H1 (cell line): ENCODE measurements at regions not wholly inside any gene's neighbourhood (a gene's known extent, or its start where the extent isn't known, plus 50 kb on each side); places are given as distances from the start of the nearest gene placed in this dataset.

Experiments used
- POLR2AphosphoS5 ChIP-seq: IDR thresholded peaks from 2 replicates; pipeline ENCODE4 v1.6.1; 2011; ENCODE audit warnings: low read depth, low read length
- YY1 ChIP-seq: IDR thresholded peaks from 2 replicates; pipeline ENCODE4 v1.6.1; 2011; ENCODE audit warnings: low read depth, mild to moderate bottlenecking, low read length

DNA sequence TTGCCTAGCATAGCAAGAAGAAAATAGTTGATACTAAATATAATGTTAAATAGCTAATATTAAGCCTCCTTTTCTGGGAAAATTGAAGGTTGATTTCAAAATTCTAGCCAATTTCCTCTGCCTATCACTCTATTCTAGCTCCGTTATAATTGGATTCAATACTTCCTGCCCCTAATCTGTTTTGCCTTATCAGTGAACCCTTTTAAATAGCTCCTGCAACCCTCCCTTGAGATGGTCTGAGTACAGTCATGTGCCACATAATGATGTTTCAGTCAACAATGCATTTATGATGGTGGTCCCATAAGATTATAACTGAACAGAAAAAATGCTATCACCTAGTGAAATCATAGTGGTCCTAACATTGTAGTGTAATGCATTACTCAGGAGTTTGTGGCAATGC, 79.7 kb upstream of the PBX1 start:
- TF ChIP-seq YY1 (no peak), POLR2AphosphoS5 (no peak)
